Lower leg skin (tissue), 3 donors: ENCODE measurements at regions not wholly inside any gene's neighbourhood (a gene's known extent, or its start where the extent isn't known, plus 50 kb on each side); places are given as distances from the start of the nearest gene placed in this dataset.

ENCODE experiments used
- POLR2A ChIP-seq, 2 donors: fragments of 450-650 bp; IDR thresholded peaks; one replicate each; pipeline ENCODE4 v1.6.1; 2016 to 2017; ENCODE audit warnings: antibody characterized with exemption in 2 of 2, mild to moderate bottlenecking in 1 of 2, moderate library complexity in 1 of 2
- TF ChIP-seq, protein P1 (sequence below), 3 donors: fragments of 450-650 bp; IDR thresholded peaks; one replicate each; pipeline ENCODE4 v1.5.1; 2016; ENCODE audit warnings: antibody characterized with exemption in 3 of 3, mild to moderate bottlenecking in 3 of 3, moderate library complexity in 2 of 3

DNA sequence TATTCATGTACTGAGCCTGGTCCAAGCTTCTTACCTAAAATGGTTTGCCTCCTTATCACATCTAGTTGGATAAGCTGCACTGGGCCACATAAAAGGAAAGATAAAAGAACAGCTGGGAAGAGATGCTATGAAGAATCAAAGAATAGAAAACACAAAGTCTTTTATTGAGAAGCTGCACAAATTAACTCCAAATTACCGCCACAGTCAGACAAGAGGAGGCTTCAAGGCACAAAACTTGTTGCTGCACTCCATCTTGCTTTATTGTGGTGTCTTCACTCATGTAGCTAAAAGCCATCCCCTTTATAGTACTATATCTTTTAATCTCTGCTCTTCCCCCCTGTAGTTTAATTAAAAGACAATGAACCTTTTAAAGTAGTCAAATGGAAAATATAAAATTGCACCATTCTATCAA lies 330.6 kb upstream of the PMFBP1 start:
- TF ChIP-seq, protein P1, sequence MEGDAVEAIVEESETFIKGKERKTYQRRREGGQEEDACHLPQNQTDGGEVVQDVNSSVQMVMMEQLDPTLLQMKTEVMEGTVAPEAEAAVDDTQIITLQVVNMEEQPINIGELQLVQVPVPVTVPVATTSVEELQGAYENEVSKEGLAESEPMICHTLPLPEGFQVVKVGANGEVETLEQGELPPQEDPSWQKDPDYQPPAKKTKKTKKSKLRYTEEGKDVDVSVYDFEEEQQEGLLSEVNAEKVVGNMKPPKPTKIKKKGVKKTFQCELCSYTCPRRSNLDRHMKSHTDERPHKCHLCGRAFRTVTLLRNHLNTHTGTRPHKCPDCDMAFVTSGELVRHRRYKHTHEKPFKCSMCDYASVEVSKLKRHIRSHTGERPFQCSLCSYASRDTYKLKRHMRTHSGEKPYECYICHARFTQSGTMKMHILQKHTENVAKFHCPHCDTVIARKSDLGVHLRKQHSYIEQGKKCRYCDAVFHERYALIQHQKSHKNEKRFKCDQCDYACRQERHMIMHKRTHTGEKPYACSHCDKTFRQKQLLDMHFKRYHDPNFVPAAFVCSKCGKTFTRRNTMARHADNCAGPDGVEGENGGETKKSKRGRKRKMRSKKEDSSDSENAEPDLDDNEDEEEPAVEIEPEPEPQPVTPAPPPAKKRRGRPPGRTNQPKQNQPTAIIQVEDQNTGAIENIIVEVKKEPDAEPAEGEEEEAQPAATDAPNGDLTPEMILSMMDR (IDR thresholded peaks at IDR 0.05), result no peak
- TF ChIP-seq POLR2A (IDR thresholded peaks at IDR 0.05), result no peak
